ENCODE measurements at regions not wholly inside any gene's neighbourhood (a gene's known extent, or its start where the extent isn't known, plus 50 kb on each side); places are given as distances from the start of the nearest gene placed in this dataset.

GRCh38 chr5:173711466-173711865 is 95.0 kb upstream of the BOD1 start:
- intact Hi-C loops (cut with micrococcal nuclease) (loop anchor here (10.0 kb wide), 1 partner anchor 263 kb away; no protein-coding TSS in a partner anchor), dilution Hi-C loops (cut with HindIII; ENCODE audit: low sequenced_read_pairs, unreplicated experiment) (no loop called here), in situ Hi-C loops (cut with MboI; ENCODE audit: low sequenced_read_pairs) (no loop called here)
- H3K4me1 ChIP-seq (ENCODE audit: control insufficient read depth, insufficient read depth, low read length) = peaks cover 11% of the 10 kb centered on the region
- DNase-seq = no peak
- H2AK9ac ChIP-seq (replicated peaks; ENCODE audit: low read depth, low read length, poor library complexity) = no peak overlapping the region
- H3K36me3 ChIP-seq (ENCODE audit: control insufficient read depth, insufficient read depth, low read length) = no peaks in the 10 kb centered on the region
- H2BK5ac ChIP-seq (ENCODE audit: low read depth, low read length, poor library complexity, severe bottlenecking) = no peak overlapping the region
- no peak overlapping the region for H3K4me3 ChIP-seq (ENCODE audit: insufficient read depth, low read depth, low read length)
- H2BK15ac ChIP-seq (ENCODE audit: low read depth, low read length) = no peak overlapping the region
- no peak for TF ChIP-seq FOS (IDR thresholded peaks at IDR 0.05; ENCODE audit: low read depth, low read length)
- TF ChIP-seq SMC3 (IDR thresholded peaks at IDR 0.05; ENCODE audit: low read depth, low read length) = no peak
- TF ChIP-seq CHD1 (IDR thresholded peaks at IDR 0.05; ENCODE audit: low read depth, low read length) = no peak
- no peak for TF ChIP-seq POLR2A (IDR thresholded peaks at IDR 0.05; ENCODE audit: low read depth, low read length)
- no peak for TF ChIP-seq MAFK (IDR thresholded peaks at IDR 0.05; ENCODE audit: low read depth, low read length)
- TF ChIP-seq RFX5 (IDR thresholded peaks at IDR 0.05; ENCODE audit: low read depth, low read length) = no peak
- TF ChIP-seq, protein P1, sequence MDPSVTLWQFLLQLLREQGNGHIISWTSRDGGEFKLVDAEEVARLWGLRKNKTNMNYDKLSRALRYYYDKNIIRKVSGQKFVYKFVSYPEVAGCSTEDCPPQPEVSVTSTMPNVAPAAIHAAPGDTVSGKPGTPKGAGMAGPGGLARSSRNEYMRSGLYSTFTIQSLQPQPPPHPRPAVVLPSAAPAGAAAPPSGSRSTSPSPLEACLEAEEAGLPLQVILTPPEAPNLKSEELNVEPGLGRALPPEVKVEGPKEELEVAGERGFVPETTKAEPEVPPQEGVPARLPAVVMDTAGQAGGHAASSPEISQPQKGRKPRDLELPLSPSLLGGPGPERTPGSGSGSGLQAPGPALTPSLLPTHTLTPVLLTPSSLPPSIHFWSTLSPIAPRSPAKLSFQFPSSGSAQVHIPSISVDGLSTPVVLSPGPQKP (IDR thresholded peaks at IDR 0.05; ENCODE audit: borderline replicate concordance, low read depth, low read length) = no peak
- TF ChIP-seq MXI1 (IDR thresholded peaks at IDR 0.05; ENCODE audit: borderline replicate concordance, low read depth, low read length) = no peak
- no peak for TF ChIP-seq CEBPB (IDR thresholded peaks at IDR 0.05; ENCODE audit: low read depth, low read length)
- no peak for TF ChIP-seq MAZ (IDR thresholded peaks at IDR 0.05; ENCODE audit: borderline replicate concordance, low read depth, low read length)
- no peak for TF ChIP-seq BHLHE40 (IDR thresholded peaks at IDR 0.05; ENCODE audit: low read depth, low read length)
- TF ChIP-seq RAD21 (IDR thresholded peaks at IDR 0.05; ENCODE audit: low read length) = no peak
- TF ChIP-seq RCOR1 (IDR thresholded peaks at IDR 0.05; ENCODE audit: insufficient replicate concordance, low read length) = no peak
- TF ChIP-seq USF2 (IDR thresholded peaks at IDR 0.05; ENCODE audit: low read depth, low read length) = no peak
- no peak for TF ChIP-seq NFE2L2 (IDR thresholded peaks at IDR 0.05; ENCODE audit: low read depth, low read length)
- TF ChIP-seq, protein P2, sequence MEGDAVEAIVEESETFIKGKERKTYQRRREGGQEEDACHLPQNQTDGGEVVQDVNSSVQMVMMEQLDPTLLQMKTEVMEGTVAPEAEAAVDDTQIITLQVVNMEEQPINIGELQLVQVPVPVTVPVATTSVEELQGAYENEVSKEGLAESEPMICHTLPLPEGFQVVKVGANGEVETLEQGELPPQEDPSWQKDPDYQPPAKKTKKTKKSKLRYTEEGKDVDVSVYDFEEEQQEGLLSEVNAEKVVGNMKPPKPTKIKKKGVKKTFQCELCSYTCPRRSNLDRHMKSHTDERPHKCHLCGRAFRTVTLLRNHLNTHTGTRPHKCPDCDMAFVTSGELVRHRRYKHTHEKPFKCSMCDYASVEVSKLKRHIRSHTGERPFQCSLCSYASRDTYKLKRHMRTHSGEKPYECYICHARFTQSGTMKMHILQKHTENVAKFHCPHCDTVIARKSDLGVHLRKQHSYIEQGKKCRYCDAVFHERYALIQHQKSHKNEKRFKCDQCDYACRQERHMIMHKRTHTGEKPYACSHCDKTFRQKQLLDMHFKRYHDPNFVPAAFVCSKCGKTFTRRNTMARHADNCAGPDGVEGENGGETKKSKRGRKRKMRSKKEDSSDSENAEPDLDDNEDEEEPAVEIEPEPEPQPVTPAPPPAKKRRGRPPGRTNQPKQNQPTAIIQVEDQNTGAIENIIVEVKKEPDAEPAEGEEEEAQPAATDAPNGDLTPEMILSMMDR (conservative IDR thresholded peaks at IDR 0.05; ENCODE audit: low read depth, low read length) = no peak
- no TSS peak for BruUV-seq (replicated peaks)
- no peak overlapping the region for H2BK120ac ChIP-seq (ENCODE audit: low read depth, low read length)
- H3K27me3 ChIP-seq (ENCODE audit: control insufficient read depth, insufficient read depth, low read length) = no peaks in the 10 kb centered on the region
- no peak overlapping the region for H4K5ac ChIP-seq (ENCODE audit: low read depth, low read length)
- H3K9me1 ChIP-seq (ENCODE audit: insufficient read depth, low read length) = peaks cover 4% of the 10 kb centered on the region
- ChIA-PET POLR2A (ENCODE audit: unreplicated experiment) (no interaction called here), CTCF (no interaction called here)
- no peak overlapping the region for H3K4me2 ChIP-seq (ENCODE audit: low read depth, low read length)
- H4K20me1 ChIP-seq (ENCODE audit: insufficient read depth, low read length) = no peaks in the 10 kb centered on the region
- no peak overlapping the region for H3K9ac ChIP-seq (ENCODE audit: low read depth, low read length)
- no peak for ATAC-seq (ENCODE audit: low read depth)
- no peak overlapping the region for H3K56ac ChIP-seq (ENCODE audit: extremely low read depth, insufficient read depth, low read length)
- no peak overlapping the region for H3K4ac ChIP-seq (ENCODE audit: low read depth, low read length)
- H3K18ac ChIP-seq (ENCODE audit: low read depth, low read length) = no peak overlapping the region
- no peak overlapping the region for H4K91ac ChIP-seq (ENCODE audit: insufficient read depth, low read depth, low read length)
- WGBS, 2 experiments (ENCODE audit: extremely low coverage in 2 of 2, insufficient read length in 1 of 2) = 100% methylated on average over 2 of the region's 2 CpGs
- no peak overlapping the region for H3K14ac ChIP-seq (replicated peaks; ENCODE audit: low read depth, low read length)
- H2AK5ac ChIP-seq (ENCODE audit: low read depth, low read length) = no peak overlapping the region
- H3K23ac ChIP-seq (ENCODE audit: low read depth, low read length) = no peak overlapping the region
- H3K79me1 ChIP-seq (ENCODE audit: low read depth in 1 of 2, low read length in 2 of 2) = no peaks in the 10 kb centered on the region
- no peak overlapping the region for H3K27ac ChIP-seq (ENCODE audit: insufficient read depth, low read length)
- H4K8ac ChIP-seq (ENCODE audit: low read depth in 2 of 2, low read length in 2 of 2) = no peak overlapping the region
- H3K9me3 ChIP-seq (ENCODE audit: control insufficient read depth, insufficient read depth, low read length) = no peaks in the 10 kb centered on the region
- H2BK20ac ChIP-seq (ENCODE audit: low read depth, low read length) = no peak overlapping the region
- no peak overlapping the region for H2AFZ ChIP-seq (replicated peaks; ENCODE audit: low read length, poor library complexity)
